C1 segment of cervical spinal cord (tissue), 14 donors: ENCODE measurements at regions not wholly inside any gene's neighbourhood (a gene's known extent, or its start where the extent isn't known, plus 50 kb on each side); places are given as distances from the start of the nearest gene placed in this dataset.
"Not testable (repeated sequence)": the region's sequence is repeated elsewhere in the genome, so short reads cannot be mapped to it uniquely, and the experiment has no call there.

Source experiments
- DNase-seq, 14 donors: peaks; one replicate each; lab custom pipeline; 2025; lab: John Stamatoyannopoulos, UW

GRCh38 chr6:26258212-26258977 is 106.6 kb upstream of the BTN3A2 start:
- DNase-seq: no peak

GRCh38 chr6:26260110-26260637 is 104.8 kb upstream of the BTN3A2 start:
- DNase-seq: no peak

GRCh38 chr6:26260725-26261490 is 104.1 kb upstream of the BTN3A2 start:
- no peak for DNase-seq

DNA sequence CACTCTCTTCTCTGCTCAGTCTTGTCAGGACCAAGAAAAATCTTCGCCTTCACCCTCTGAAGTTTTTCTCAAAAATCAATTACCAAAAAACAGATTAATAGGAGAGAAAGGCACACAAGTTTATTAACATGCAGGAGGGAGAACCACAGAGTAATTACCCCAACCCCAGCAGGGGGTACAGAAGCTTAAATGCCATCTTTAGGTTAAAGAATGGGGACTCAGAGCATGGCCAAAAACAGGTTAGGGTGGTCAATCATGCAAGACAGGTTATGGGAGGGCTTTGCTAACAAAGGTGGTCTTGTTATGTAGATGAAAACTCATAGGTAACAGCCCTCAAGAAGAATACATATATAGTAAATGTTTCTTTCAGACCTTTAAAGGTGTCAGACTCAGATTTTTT is 100.5 kb upstream of the BTN3A2 start:
- DNase-seq: no peak

DNA sequence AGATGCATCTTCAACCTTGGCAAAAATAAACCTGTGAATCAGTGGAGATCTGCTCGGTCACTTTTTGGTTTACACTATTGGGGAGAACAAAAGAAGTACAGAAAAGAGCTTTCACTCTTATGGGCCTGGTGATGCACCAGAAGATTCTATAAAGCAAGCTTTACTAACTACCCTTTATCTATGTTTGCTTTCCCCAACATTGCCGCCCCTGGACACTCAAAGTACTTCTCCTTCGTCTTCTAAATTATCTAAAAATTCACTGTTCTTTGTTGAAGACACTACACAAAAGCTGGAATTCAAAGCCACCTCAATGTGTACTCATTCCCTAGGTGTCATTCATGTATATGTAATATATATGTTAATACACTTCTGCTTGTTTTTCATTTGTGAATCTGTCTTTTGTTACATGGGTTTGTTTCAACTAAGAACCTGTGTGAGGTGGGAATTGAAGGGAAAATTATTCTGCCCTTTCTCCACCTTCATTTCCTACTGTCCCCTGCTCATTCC is 97.9 kb upstream of the BTN3A2 start:
- no peak for DNase-seq

- no peak for DNase-seq
Measured at GRCh38 chr6:26268659-26269402, 96.2 kb upstream of the BTN3A2 start.

DNA sequence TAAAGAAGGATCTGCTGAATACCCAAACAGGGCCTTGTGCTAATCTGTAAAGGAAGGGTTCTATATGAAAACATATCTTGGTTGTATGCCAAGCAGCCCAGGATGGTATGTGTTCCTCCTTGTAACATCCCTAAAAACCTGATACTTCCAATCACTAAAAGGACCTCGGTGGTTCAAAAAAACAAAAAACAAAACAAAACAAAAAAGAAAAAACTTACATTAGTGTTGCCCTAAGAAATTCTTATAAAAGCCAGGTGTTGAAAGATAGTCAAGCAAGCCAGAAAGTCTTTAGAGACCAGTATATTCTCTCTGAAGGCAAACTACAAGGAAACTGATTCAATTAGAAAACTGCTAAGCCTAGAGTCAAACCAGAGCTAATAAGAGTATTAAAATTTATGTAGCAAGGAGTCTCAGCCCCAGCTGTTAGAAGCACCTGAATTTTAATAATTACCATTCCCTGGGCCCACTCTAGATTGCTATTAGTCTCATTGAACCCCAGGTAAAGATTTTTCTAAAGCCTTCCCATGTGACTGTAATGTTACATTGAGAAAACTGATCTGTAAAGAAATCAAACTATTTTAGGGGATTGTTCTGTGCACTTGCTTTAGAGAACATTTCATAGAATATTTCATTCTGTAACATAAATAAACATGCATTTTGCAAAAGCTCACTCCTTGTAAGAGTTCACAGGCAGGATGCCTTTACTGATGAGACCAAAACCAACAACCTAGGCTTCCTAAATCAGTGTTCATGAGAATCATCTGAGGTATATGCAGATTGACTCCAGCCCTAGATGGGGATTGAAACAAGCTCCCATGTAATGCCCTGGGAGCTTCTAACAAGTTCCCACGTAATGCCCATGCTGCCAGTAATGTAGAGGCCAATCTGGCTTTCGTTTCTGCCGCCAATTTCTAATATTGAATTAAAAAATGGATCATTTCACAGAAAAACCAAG is 95.2 kb upstream of the BTN3A2 start:
- no peak for DNase-seq

DNA sequence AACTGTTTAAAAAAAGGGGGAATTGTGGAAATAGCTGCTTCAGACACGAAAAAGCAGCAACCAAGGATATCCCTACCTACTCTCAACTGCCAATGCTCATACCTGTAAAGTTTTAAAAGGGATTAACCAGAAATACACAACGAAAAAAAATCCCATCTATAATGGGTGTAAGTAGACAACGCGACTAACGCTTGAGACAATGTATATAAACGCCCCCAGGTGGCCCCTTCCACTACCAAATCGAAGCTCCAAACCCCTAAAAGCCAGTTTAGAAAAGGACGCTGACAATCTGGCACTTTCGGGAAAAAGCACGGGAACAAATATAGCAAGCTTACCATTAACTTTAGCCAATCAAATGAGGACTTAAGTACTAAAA is 94.5 kb upstream of the BTN3A2 start:
- DNase-seq: no peak

GRCh38 chr6:26270903-26271667 is 93.9 kb upstream of the BTN3A2 start:
- peak in 9 of 14 donors; percentile 4 to 68 (median 29) for DNase-seq

- DNase-seq: peak in 2 of 14 donors; percentile 30 to 31
Measured at GRCh38 chr6:26271668-26272024, 93.4 kb upstream of the BTN3A2 start.

DNA sequence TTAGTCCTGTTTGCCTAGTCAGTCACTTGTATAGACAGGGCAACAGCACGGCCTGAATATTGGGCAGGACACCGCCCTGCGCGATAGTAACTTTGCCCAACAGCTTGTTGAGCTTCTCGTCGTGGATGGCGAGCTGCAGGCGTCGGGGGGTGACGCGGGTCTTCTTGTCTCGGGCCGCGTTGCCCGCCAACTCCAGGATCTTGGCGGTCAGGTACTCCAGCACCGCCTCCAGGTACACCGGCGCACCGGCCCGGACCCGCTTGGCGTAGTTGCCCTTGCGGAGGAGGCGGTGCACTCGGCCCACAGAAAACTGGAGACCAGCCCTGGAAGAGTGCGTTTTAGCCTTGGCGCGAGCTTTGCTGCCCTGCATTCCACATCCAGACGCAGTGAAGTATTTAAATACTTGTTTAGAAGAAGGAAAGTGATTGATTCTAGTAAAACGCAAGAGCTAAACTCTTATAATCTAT is 92.8 kb upstream of the BTN3A2 start:
- DNase-seq: peak in 6 of 14 donors; percentile 1 to 35 (median 14)

DNA sequence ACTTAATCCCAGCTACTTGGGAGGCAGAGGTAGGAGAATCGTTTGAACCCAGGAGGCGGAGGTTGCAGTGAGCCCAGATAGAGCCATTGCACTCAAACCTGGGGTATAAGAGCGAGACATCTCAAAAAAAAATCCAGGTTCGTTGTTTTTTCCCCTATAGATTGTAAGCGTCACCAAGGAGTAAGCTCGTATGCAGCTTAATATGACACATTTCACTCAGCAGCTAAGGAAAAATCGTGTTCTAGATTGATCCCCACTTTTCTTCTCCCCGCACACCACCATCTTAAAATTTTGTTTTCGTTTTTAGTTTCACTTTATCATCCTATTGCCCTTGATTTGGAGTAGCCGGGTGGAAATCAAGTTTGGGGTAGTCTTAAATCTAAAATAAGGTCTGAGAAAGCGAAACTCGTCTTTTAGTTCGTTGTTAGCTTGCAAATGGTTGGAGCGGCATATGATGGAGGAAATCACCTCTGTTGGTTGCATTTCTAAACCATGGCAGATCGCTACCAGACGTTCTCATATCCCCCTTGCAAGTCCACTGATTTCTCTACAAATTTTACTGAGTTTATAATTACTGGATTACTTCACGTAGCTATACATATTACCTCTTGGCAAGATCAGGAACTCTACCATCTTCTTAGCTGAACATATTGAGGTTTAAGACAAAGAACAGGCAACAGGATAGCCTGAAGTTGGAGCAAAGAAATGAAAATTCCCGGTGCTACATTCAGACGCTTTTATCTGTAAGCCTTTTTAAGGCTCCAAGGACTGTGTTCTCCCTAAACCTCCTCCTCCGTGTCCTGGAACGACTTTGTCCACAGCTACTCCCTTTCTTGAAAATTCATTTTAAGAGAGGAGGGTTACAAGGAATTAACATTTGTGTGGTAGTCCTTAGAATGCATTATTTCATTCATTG is 91.1 kb upstream of the BTN3A2 start:
- peak in 1 of 14 donors; percentile 13 for DNase-seq

DNA sequence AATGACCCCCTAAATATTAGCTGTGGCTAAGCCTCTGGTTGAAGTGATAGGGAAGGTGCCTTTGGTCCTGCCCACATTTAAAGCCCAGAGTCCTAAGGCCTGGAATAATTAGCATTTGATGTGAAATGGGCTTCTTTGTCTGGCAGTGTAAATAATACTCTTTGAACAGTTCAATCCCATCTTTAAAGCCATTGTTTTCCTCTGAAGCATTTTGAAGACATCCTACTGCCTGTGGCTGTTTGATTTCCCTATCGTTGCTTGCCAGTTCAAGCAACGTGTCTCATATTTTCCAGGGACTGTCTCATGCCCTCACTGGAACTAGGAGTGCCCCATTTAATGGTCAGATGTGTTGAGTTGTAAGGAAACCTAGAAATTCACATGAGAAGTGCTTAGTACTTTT is 89.3 kb upstream of the BTN3A2 start:
- no peak for DNase-seq

DNA sequence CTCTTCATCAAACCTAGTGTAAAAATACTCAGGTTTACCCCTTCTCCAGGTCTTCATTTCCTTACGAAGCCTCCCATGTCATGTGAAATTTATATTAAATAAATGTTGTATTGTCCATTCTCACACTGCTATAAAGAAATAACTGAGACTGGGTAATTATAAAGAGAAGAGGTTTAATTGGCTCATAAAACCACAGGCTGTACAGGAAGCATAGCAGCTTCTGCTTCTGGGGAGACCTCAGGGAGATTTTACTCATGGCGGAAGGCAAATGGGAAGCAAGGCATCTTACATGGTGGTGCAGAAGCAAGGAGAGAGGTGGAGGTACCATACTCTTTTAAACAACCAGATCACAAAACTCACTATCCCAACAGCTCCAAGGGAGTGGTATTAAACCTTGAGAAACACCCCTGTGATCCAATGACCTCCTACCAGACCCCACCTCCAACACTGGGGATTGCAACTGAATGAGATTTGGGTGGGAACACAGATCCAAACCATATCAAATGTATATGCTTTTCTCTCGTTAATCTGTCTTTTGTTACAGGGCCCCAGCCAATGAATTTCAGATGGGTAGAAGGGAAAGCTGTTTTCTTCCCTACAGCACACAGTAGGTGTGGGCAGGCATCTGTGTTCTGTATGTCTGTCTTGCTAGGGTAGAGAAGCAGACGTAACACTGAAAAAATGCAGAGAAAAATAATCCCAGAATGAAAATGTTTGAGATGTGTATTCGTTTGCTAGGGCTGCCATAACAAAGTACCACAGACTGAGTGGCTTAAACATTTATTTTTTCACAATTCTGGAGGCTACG is 88.0 kb upstream of the BTN3A2 start:
- DNase-seq: no peak

DNA sequence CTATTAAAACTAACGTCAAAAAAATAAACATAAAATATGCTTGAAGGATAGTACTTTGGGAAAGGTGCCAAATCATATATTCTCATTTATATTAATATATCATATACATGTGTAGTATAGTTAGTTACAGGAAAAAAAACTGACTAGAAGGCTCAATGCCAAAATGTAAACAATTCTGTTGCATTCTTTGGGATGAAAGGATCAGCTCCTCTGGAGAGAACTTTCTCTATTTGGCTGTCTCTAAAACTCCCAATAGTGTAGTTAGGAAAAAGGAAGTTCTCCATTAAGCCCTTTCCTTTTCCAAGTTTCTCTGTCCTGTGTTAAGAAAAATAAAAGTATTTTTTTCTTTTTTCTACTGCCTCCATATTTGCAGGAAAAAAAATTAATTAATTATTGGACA is 86.5 kb upstream of the BTN3A2 start:
- no peak for DNase-seq

DNA sequence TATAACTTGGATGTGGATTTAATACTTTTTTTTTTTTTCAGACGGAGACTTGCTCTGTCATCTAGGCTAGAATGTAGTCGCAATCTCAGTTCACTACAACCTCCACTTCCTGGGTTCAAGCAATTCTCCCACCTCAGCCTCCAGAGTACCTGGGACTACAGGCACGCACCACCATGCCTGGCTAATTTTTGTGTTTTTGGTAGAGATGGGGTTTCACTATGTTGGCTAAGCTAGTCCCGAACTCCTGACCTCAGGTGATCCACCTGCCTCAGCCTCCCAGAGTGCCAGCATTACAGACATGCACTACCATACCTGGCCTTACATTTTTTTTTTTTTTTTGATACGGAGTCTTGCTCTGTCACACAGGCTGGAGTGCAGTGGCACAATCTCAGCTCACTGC is 85.6 kb upstream of the BTN3A2 start:
- not testable (repeated sequence) for DNase-seq

- DNase-seq: no peak
Measured at GRCh38 chr6:26280407-26280806, 84.6 kb upstream of the BTN3A2 start.
